Central memory CD8-positive, alpha-beta T cell (primary cell): ENCODE measurements at regions not wholly inside any gene's neighbourhood (a gene's known extent, or its start where the extent isn't known, plus 50 kb on each side); places are given as distances from the start of the nearest gene placed in this dataset.

Experiments used
- ATAC-seq: fragments of 150-1000 bp; cut with Tn5 transposase; replicated peaks from 2 replicates; pipeline ENCODE4 v1.10.0; 2022; ENCODE audit warnings: mild to moderate bottlenecking, moderate FRiP score, moderate number of reproducible peaks; ENCODE audit not compliant: poor library complexity, severe bottlenecking; ENCODE audit errors: extremely low read depth
- DNase-seq, 2 donors: peaks; one replicate each; pipeline ENCODE4 v3.0.0; 2021; ENCODE audit warnings: low spot score in 2 of 2
- H3K27ac Mint-ChIP-seq: one replicate; pipeline ENCODE4 v1.8.0; 2022; ENCODE audit warnings: low read depth, mild to moderate bottlenecking, moderate library complexity, mixed read lengths
- H3K27me3 Mint-ChIP-seq: one replicate; pipeline ENCODE4 v1.8.0; 2022; ENCODE audit warnings: mixed read lengths
- H3K36me3 Mint-ChIP-seq: one replicate; pipeline ENCODE4 v1.8.0; 2022; ENCODE audit warnings: mild to moderate bottlenecking, moderate library complexity, mixed read lengths; ENCODE audit not compliant: insufficient read depth
- H3K4me1 Mint-ChIP-seq: one replicate; pipeline ENCODE4 v1.8.0; 2022; ENCODE audit warnings: mixed read lengths
- H3K4me3 Mint-ChIP-seq: one replicate; pipeline ENCODE4 v1.8.0; 2022; ENCODE audit warnings: mild to moderate bottlenecking, moderate library complexity, mixed read lengths
- H3K9me3 Mint-ChIP-seq: one replicate; pipeline ENCODE4 v1.8.0; 2022; ENCODE audit warnings: mixed read lengths

- H3K9me3 Mint-ChIP-seq: no peaks in the 10 kb centered on the region
- H3K27me3 Mint-ChIP-seq: peaks cover 84% of the 10 kb centered on the region
- no peaks in the 10 kb centered on the region for H3K4me1 Mint-ChIP-seq
- ATAC-seq (no peak), DNase-seq (no peak)
- no peaks in the 10 kb centered on the region for H3K36me3 Mint-ChIP-seq
- H3K27ac Mint-ChIP-seq: no peak overlapping the region
- H3K4me3 Mint-ChIP-seq: no peak overlapping the region
These were observed 58.2 kb upstream of the TMC3 start for GRCh38 chr15:81432179-81432578.

- H3K9me3 Mint-ChIP-seq: no peaks in the 10 kb centered on the region
- peaks cover 60% of the 10 kb centered on the region for H3K27me3 Mint-ChIP-seq
- DNase-seq (no peak), ATAC-seq (no peak)
- no peak overlapping the region for H3K27ac Mint-ChIP-seq
- no peaks in the 10 kb centered on the region for H3K36me3 Mint-ChIP-seq
- no peak overlapping the region for H3K4me3 Mint-ChIP-seq
- H3K4me1 Mint-ChIP-seq: no peaks in the 10 kb centered on the region
These were observed 53.2 kb upstream of the TMC3 start for GRCh38 chr15:81427176-81427575.

GRCh38 chr15:81425905-81426304 is 51.9 kb upstream of the TMC3 start:
- Mint-ChIP-seq H3K27ac (no peak overlapping the region), H3K36me3 (no peaks in the 10 kb centered on the region), H3K27me3 (peaks cover 47% of the 10 kb centered on the region), H3K4me3 (no peak overlapping the region), H3K9me3 (no peaks in the 10 kb centered on the region), H3K4me1 (no peaks in the 10 kb centered on the region)
- DNase-seq: no peak
- ATAC-seq: no peak
